ENCODE measurements at regions not wholly inside any gene's neighbourhood (a gene's known extent, or its start where the extent isn't known, plus 50 kb on each side); places are given as distances from the start of the nearest gene placed in this dataset.

GRCh38 chr20:50290112-50290511 lies 99.5 kb downstream of the CEBPB start:
- TF ChIP-seq CTCF (IDR thresholded peaks at IDR 0.05; ENCODE audit: control insufficient read depth, insufficient read depth, low read depth, low read length, missing control alignments) = no peak
- H3K4me3 ChIP-seq (ENCODE audit: control insufficient read depth, low read depth, low read length) = no peak overlapping the region
- no peak for DNase-seq (ENCODE audit: low read depth)

- no peak for DNase-seq (ENCODE audit: low read depth)
- no peak for TF ChIP-seq CTCF (IDR thresholded peaks at IDR 0.05; ENCODE audit: control insufficient read depth, insufficient read depth, low read depth, low read length, missing control alignments)
Measured at GRCh38 chr20:50290808-50291207, 100.2 kb downstream of the CEBPB start.

GRCh38 chr20:50291254-50292078 lies 100.8 kb downstream of the CEBPB start:
- no peak for TF ChIP-seq CTCF (IDR thresholded peaks at IDR 0.05; ENCODE audit: control insufficient read depth, insufficient read depth, low read depth, low read length, missing control alignments)
- H3K4me3 ChIP-seq (ENCODE audit: control insufficient read depth, low read depth, low read length) = no peak overlapping the region
- no peak for DNase-seq (ENCODE audit: low read depth)

More at GRCh38 chr20:50290808-50291207, 100.2 kb downstream of the CEBPB start:
- H3K4me3 ChIP-seq (ENCODE audit: control insufficient read depth, low read depth, low read length) = no peak overlapping the region

- no peak overlapping the region for H3K4me3 ChIP-seq (ENCODE audit: control insufficient read depth, low read depth, low read length)
Measured at GRCh38 chr20:50292079-50292590, 101.5 kb downstream of the CEBPB start.

GRCh38 chr20:50292591-50293283 lies 102.1 kb downstream of the CEBPB start:
- H3K4me3 ChIP-seq (ENCODE audit: control insufficient read depth, low read depth, low read length) = no peak overlapping the region
- DNase-seq (ENCODE audit: low read depth) = peak; percentile 94
- no peak for TF ChIP-seq CTCF (IDR thresholded peaks at IDR 0.05; ENCODE audit: control insufficient read depth, insufficient read depth, low read depth, low read length, missing control alignments)

More at GRCh38 chr20:50292079-50292590, 101.5 kb downstream of the CEBPB start:
- DNase-seq (ENCODE audit: low read depth) = no peak
- no peak for TF ChIP-seq CTCF (IDR thresholded peaks at IDR 0.05; ENCODE audit: control insufficient read depth, insufficient read depth, low read depth, low read length, missing control alignments)

- no peak overlapping the region for H3K4me3 ChIP-seq (ENCODE audit: control insufficient read depth, low read depth, low read length)
- DNase-seq (ENCODE audit: low read depth) = no peak
- TF ChIP-seq CTCF (IDR thresholded peaks at IDR 0.05; ENCODE audit: control insufficient read depth, insufficient read depth, low read depth, low read length, missing control alignments) = no peak
Measured at GRCh38 chr20:50293284-50294139, 102.9 kb downstream of the CEBPB start.
